GM12878 (cell line): ENCODE measurements at regions not wholly inside any gene's neighbourhood (a gene's known extent, or its start where the extent isn't known, plus 50 kb on each side); places are given as distances from the start of the nearest gene placed in this dataset.

ENCODE experiments used
- ATAC-seq: fragments of 200-7000 bp; cut with Tn5 transposase; 3 replicates; pipeline ENCODE4 v1.9.1; 2020; ENCODE audit warnings: mild to moderate bottlenecking, moderate library complexity
- BruUV-seq: library from RNA; stranded (reverse); fragments of 400-500 nt; replicated peaks from 2 replicates; lab custom pipeline; 2021; lab: Mats Ljungman, UMichigan
- CTCF ChIA-PET: fragments of 300-600 bp; sonication (Branson Sonifier 250); formaldehyde crosslinking; extraction: SDS; loops from one replicate; lab custom pipeline; 2021; ENCODE audit warnings: inconsistent platforms; lab: Yijun Ruan, JAX
- POLR2A ChIA-PET: fragments of 350-600 bp; formaldehyde crosslinking; extraction: SDS; loops from one replicate; lab custom pipeline; 2021; ENCODE audit warnings: inconsistent platforms; lab: Charles Lee
- RAD21 ChIA-PET: fragments of 300-600 bp; sonication (Branson Sonifier 250); formaldehyde crosslinking; loops from one replicate; lab custom pipeline; 2023; ENCODE audit warnings: antibody characterized with exemption; ENCODE audit not compliant: unreplicated experiment; lab: Charles Lee
- SMC1A ChIA-PET: fragments of 300-600 bp; sonication (Branson Sonifier 250); formaldehyde crosslinking; loops from one replicate; lab custom pipeline; 2023; ENCODE audit not compliant: unreplicated experiment, uncharacterized antibody; lab: Charles Lee
- DNase-seq: peaks from one replicate; pipeline ENCODE4 v3.0.0-alpha.2; 2011; ENCODE audit warnings: low read depth, low spot score
- FAIRE-seq: peaks from 3 replicates; lab custom pipeline; 2011; peaks lifted over from hg19 to GRCh38; lab: Jason Lieb, UNC
- H2AFZ ChIP-seq: 2 replicates; pipeline ENCODE4 v1.6.0; 2011; ENCODE audit warnings: low read depth, low read length, control low read depth; ENCODE audit not compliant: control insufficient read depth
- H3K27ac ChIP-seq: 2 replicates; pipeline ENCODE4 v1.5.1; 2011; ENCODE audit warnings: control low read depth; ENCODE audit not compliant: control insufficient read depth, insufficient read depth
- H3K27me3 ChIP-seq, 2 experiments: replicated peaks in 1 of 2; 2 replicates each; pipeline versions ENCODE4 v1.6.0 to v1.6.1; 2011; ENCODE audit warnings: low read length in 1 of 2; ENCODE audit not compliant: control insufficient read depth in 2 of 2, insufficient read depth in 2 of 2
- H3K36me3 ChIP-seq, 2 experiments: 2 replicates each; pipeline ENCODE4 v1.5.1; 2011; ENCODE audit warnings: low read length in 1 of 2; ENCODE audit not compliant: control insufficient read depth in 2 of 2, insufficient read depth in 2 of 2
- H3K4me1 ChIP-seq: 2 replicates; pipeline ENCODE4 v1.6.1; 2011; ENCODE audit warnings: mild to moderate bottlenecking, low read length, moderate library complexity, mixed read lengths; ENCODE audit not compliant: control insufficient read depth, insufficient read depth
- H3K4me2 ChIP-seq: 2 replicates; pipeline ENCODE4 v1.6.0; 2011; ENCODE audit warnings: control low read depth; ENCODE audit not compliant: control insufficient read depth, insufficient read depth
- H3K4me3 ChIP-seq: fragments of 200-600 bp; sonication (generic); 2 replicates; pipeline ENCODE4 v1.5.1; 2016
- H3K79me2 ChIP-seq: 2 replicates; pipeline ENCODE4 v1.6.0; 2011; ENCODE audit warnings: low read length; ENCODE audit not compliant: control insufficient read depth, insufficient read depth
- H3K9ac ChIP-seq: 2 replicates; pipeline ENCODE4 v1.8.0; 2011; ENCODE audit warnings: low read length, control low read depth, mixed read lengths; ENCODE audit not compliant: control insufficient read depth, insufficient read depth
- H3K9me3 ChIP-seq: replicated peaks from 3 replicates; pipeline ENCODE4 v1.5.1; 2011; ENCODE audit warnings: mild to moderate bottlenecking, low read length; ENCODE audit not compliant: control insufficient read depth, insufficient read depth
- H4K20me1 ChIP-seq: 2 replicates; pipeline ENCODE4 v1.6.0; 2011; ENCODE audit not compliant: control insufficient read depth, insufficient read depth
- MEF2A ChIP-seq: IDR thresholded peaks from 2 replicates; pipeline ENCODE4 v1.6.1; 2011; ENCODE audit warnings: low read depth, mild to moderate bottlenecking, low read length, moderate library complexity; ENCODE audit not compliant: insufficient read depth
- NFYB ChIP-seq: IDR thresholded peaks from 2 replicates; pipeline ENCODE4 v1.6.1; 2011; ENCODE audit warnings: low read depth, mild to moderate bottlenecking, low read length, improper control_type of control experiment, moderate library complexity; ENCODE audit not compliant: insufficient read depth
- POLR2A ChIP-seq: IDR thresholded peaks from 2 replicates; pipeline ENCODE4 v1.6.1; 2011; ENCODE audit warnings: low read depth, mild to moderate bottlenecking, low read length
- RAD51 ChIP-seq: fragments of 450-650 bp; IDR thresholded peaks from 2 replicates; pipeline ENCODE4 v1.6.1; 2016; ENCODE audit warnings: moderate library complexity, mild to moderate bottlenecking, inconsistent platforms
- RFX5 ChIP-seq: IDR thresholded peaks from 2 replicates; pipeline ENCODE4 v1.6.1; 2011; ENCODE audit warnings: low read depth, low read length, improper control_type of control experiment
- SMAD5 ChIP-seq: IDR thresholded peaks from 2 replicates; pipeline ENCODE4 v1.6.1; 2016; ENCODE audit warnings: antibody characterized with exemption, low read depth
- ZBED1 ChIP-seq: IDR thresholded peaks from 2 replicates; pipeline ENCODE4 v1.6.1; 2016; ENCODE audit warnings: borderline replicate concordance
- ZNF217 ChIP-seq: fragments of 450-650 bp; IDR thresholded peaks from 2 replicates; pipeline ENCODE4 v1.6.1; 2017; ENCODE audit warnings: antibody characterized with exemption, mild to moderate bottlenecking
- WGBS: methylation state at CpG from one replicate; pipeline ENCODE4 v1.1.6; 2016; ENCODE audit warnings: low lambda C conversion rate; ENCODE audit not compliant: insufficient replicate concordance, insufficient coverage; ENCODE audit errors: missing lambda C conversion rate; 5-methylcytosine and 5-hydroxymethylcytosine counted together
- in situ Hi-C: fragments of 300-500 bp; cut with MboI; formaldehyde crosslinking; loops from 9 replicates; pipeline ENCODE4 v1.14.3; 2018; ENCODE audit warnings: mixed read lengths
- intact Hi-C: fragments of 100-400 bp; cut with micrococcal nuclease; formaldehyde crosslinking; loops from one replicate; pipeline ENCODE4 v1.14.2; 2022; ENCODE audit not compliant: unreplicated experiment
- TF ChIP-seq, protein P1 (sequence below): fragments of 450-650 bp; IDR thresholded peaks from 2 replicates; pipeline ENCODE4 v1.6.1; 2016; ENCODE audit warnings: mild to moderate bottlenecking

DNA sequence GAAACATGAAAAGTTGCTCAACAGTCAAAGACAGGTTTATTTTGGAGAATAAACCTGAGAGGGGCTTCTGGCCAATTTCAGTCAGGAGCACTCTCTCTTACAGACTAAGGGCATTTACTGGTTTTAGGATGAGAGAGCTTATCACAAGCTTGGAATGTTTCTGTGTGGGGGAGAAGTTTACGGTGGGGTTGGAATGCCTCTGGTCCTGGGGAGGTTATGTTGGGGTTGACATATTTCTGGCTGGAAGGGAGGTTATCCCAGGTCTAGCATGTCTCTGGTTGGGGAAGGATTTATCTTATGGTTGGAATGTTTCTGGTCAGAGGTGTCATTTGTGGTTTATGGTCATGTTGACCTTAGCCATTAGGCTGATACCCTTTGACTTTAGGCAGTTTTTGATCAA, 1867.3 kb downstream of the EFNA5 start (continued):
- TF ChIP-seq SMAD5 (no peak), RAD51 (no peak), RFX5 (no peak), POLR2A (no peak)

- ChIA-PET RAD21 (no interaction called here), CTCF (no interaction called here), POLR2A (no interaction called here), SMC1A (no interaction called here)
- no peaks in the 10 kb centered on the region for H3K27me3 ChIP-seq
- no peak for TF ChIP-seq MEF2A
- no peaks in the 10 kb centered on the region for H3K4me1 ChIP-seq
- no peak overlapping the region for H3K4me2 ChIP-seq
- H3K4me3 ChIP-seq, result no peak overlapping the region
- H3K79me2 ChIP-seq, result no peaks in the 10 kb centered on the region
- H3K9ac ChIP-seq, result no peak overlapping the region
- no peak overlapping the region for H2AFZ ChIP-seq
- intact Hi-C loops, result no loop called here
- H3K27ac ChIP-seq, result no peak overlapping the region
- BruUV-seq, result no TSS peak
- DNase-seq, result no peak
- no peak for FAIRE-seq
- H4K20me1 ChIP-seq, result no peaks in the 10 kb centered on the region
- in situ Hi-C loops, result no loop called here
- WGBS, result 20% methylated on average over 3 of the region's 3 CpGs
- no peak for ATAC-seq
- no peaks in the 10 kb centered on the region for H3K9me3 ChIP-seq
- H3K36me3 ChIP-seq, result no peaks in the 10 kb centered on the region
Observed at GRCh38 chr5:105794578-105794977, 1876.2 kb downstream of the EFNA5 start.

- no peaks in the 10 kb centered on the region for H3K27me3 ChIP-seq
- no peak overlapping the region for H3K4me3 ChIP-seq
- H3K27ac ChIP-seq, result no peak overlapping the region
- ATAC-seq (no peak), FAIRE-seq (no peak), DNase-seq (no peak)
- in situ Hi-C loops (no loop called here), intact Hi-C loops (no loop called here)
- no peaks in the 10 kb centered on the region for H4K20me1 ChIP-seq
- no peak overlapping the region for H2AFZ ChIP-seq
- POLR2A ChIA-PET, result no interaction called here
- no peaks in the 10 kb centered on the region for H3K4me1 ChIP-seq
- no peak for TF ChIP-seq ZNF217
- TF ChIP-seq NFYB, result no peak
- TF ChIP-seq, protein P1, sequence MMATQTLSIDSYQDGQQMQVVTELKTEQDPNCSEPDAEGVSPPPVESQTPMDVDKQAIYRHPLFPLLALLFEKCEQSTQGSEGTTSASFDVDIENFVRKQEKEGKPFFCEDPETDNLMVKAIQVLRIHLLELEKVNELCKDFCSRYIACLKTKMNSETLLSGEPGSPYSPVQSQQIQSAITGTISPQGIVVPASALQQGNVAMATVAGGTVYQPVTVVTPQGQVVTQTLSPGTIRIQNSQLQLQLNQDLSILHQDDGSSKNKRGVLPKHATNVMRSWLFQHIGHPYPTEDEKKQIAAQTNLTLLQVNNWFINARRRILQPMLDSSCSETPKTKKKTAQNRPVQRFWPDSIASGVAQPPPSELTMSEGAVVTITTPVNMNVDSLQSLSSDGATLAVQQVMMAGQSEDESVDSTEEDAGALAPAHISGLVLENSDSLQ, result no peak
- TF ChIP-seq ZBED1, result no peak
- H3K9ac ChIP-seq, result no peak overlapping the region
- H3K36me3 ChIP-seq, result no peaks in the 10 kb centered on the region
- BruUV-seq, result no TSS peak
- H3K4me2 ChIP-seq, result no peak overlapping the region
- no peaks in the 10 kb centered on the region for H3K79me2 ChIP-seq
- WGBS, result 0% methylated on average over 1 of the region's 1 CpG
- no peaks in the 10 kb centered on the region for H3K9me3 ChIP-seq
- SMC1A ChIA-PET, result interaction anchor here (0.9 kb wide), 1 partner anchor 12 kb away, joined by 3 read pairs; no protein-coding TSS in a partner anchor
- RAD21 ChIA-PET, result no interaction called here
- CTCF ChIA-PET, result no interaction called here
Observed at GRCh38 chr5:105789246-105789645, 1881.5 kb downstream of the EFNA5 start.
